Panc1 (cell line): ENCODE measurements at regions not wholly inside any gene's neighbourhood (a gene's known extent, or its start where the extent isn't known, plus 50 kb on each side); places are given as distances from the start of the nearest gene placed in this dataset.

Source experiments
- POLR2AphosphoS5 ChIP-seq: IDR thresholded peaks from 2 replicates; pipeline ENCODE4 v1.6.1; 2012; ENCODE audit warnings: mild to moderate bottlenecking, low read depth, low read length, moderate library complexity
- TCF7L2 ChIP-seq: IDR thresholded peaks from 2 replicates; pipeline ENCODE4 v1.6.1; 2011; ENCODE audit warnings: mild to moderate bottlenecking, low read depth, low read length, inconsistent platforms
- TF ChIP-seq, protein P1 (sequence below): fragments of 450-650 bp; IDR thresholded peaks from 2 replicates; pipeline ENCODE4 v1.5.1; 2017; ENCODE audit warnings: mild to moderate bottlenecking
- TF ChIP-seq, protein P2 (sequence below), 2 experiments: IDR thresholded peaks; 2 replicates each; pipeline ENCODE4 v1.6.1; 2011 to 2012; ENCODE audit warnings: low read depth in 2 of 2, control low read depth in 1 of 2, low read length in 1 of 2, mild to moderate bottlenecking in 1 of 2, moderate library complexity in 1 of 2; ENCODE audit not compliant: insufficient read depth in 1 of 2

- TF ChIP-seq, protein P1, sequence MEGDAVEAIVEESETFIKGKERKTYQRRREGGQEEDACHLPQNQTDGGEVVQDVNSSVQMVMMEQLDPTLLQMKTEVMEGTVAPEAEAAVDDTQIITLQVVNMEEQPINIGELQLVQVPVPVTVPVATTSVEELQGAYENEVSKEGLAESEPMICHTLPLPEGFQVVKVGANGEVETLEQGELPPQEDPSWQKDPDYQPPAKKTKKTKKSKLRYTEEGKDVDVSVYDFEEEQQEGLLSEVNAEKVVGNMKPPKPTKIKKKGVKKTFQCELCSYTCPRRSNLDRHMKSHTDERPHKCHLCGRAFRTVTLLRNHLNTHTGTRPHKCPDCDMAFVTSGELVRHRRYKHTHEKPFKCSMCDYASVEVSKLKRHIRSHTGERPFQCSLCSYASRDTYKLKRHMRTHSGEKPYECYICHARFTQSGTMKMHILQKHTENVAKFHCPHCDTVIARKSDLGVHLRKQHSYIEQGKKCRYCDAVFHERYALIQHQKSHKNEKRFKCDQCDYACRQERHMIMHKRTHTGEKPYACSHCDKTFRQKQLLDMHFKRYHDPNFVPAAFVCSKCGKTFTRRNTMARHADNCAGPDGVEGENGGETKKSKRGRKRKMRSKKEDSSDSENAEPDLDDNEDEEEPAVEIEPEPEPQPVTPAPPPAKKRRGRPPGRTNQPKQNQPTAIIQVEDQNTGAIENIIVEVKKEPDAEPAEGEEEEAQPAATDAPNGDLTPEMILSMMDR: no peak
- TF ChIP-seq TCF7L2 (no peak), POLR2AphosphoS5 (no peak)
- TF ChIP-seq, protein P2, sequence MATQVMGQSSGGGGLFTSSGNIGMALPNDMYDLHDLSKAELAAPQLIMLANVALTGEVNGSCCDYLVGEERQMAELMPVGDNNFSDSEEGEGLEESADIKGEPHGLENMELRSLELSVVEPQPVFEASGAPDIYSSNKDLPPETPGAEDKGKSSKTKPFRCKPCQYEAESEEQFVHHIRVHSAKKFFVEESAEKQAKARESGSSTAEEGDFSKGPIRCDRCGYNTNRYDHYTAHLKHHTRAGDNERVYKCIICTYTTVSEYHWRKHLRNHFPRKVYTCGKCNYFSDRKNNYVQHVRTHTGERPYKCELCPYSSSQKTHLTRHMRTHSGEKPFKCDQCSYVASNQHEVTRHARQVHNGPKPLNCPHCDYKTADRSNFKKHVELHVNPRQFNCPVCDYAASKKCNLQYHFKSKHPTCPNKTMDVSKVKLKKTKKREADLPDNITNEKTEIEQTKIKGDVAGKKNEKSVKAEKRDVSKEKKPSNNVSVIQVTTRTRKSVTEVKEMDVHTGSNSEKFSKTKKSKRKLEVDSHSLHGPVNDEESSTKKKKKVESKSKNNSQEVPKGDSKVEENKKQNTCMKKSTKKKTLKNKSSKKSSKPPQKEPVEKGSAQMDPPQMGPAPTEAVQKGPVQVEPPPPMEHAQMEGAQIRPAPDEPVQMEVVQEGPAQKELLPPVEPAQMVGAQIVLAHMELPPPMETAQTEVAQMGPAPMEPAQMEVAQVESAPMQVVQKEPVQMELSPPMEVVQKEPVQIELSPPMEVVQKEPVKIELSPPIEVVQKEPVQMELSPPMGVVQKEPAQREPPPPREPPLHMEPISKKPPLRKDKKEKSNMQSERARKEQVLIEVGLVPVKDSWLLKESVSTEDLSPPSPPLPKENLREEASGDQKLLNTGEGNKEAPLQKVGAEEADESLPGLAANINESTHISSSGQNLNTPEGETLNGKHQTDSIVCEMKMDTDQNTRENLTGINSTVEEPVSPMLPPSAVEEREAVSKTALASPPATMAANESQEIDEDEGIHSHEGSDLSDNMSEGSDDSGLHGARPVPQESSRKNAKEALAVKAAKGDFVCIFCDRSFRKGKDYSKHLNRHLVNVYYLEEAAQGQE (IDR thresholded peaks at IDR 0.05; ENCODE audit: insufficient read depth in 1 of 2, low read depth in 2 of 2, low read length in 1 of 2): no peak
Measured at GRCh38 chr6:92181347-92181746, 1238.0 kb downstream of the EPHA7 start.
